Neural cell (in vitro differentiated cells): ENCODE measurements at regions not wholly inside any gene's neighbourhood (a gene's known extent, or its start where the extent isn't known, plus 50 kb on each side); places are given as distances from the start of the nearest gene placed in this dataset.

Source experiments
- CTCF ChIP-seq: fragments of 450-650 bp; IDR thresholded peaks from 2 replicates; pipeline ENCODE4 v1.5.1; 2014; ENCODE audit warnings: antibody characterized with exemption, mild to moderate bottlenecking, moderate library complexity; ENCODE audit not compliant: poor library complexity, severe bottlenecking
- EP300 ChIP-seq: fragments of 450-650 bp; conservative IDR thresholded peaks from 2 replicates; pipeline ENCODE4 v1.6.1; 2014; ENCODE audit warnings: antibody characterized with exemption, mild to moderate bottlenecking, moderate library complexity; ENCODE audit not compliant: poor library complexity, severe bottlenecking
- EZH2 ChIP-seq: fragments of 200-600, 300-800 bp; shearing (Covaris generic), sonication (generic); IDR thresholded peaks from 2 replicates; pipeline ENCODE4 v1.6.1; 2014; ENCODE audit warnings: antibody characterized with exemption, low read length, borderline replicate concordance, mild to moderate bottlenecking; ENCODE audit not compliant: insufficient read depth, poor library complexity, severe bottlenecking
- MXI1 ChIP-seq: fragments of 450-650 bp; conservative IDR thresholded peaks from 2 replicates; pipeline ENCODE4 v1.6.1; 2014; ENCODE audit warnings: antibody characterized with exemption, mild to moderate bottlenecking; ENCODE audit not compliant: poor library complexity, severe bottlenecking
- POLR2AphosphoS5 ChIP-seq: IDR thresholded peaks from 2 replicates; pipeline ENCODE4 v1.6.1; 2012
- RAD21 ChIP-seq: fragments of 450-650 bp; conservative IDR thresholded peaks from 2 replicates; pipeline ENCODE4 v1.6.1; 2014; ENCODE audit warnings: antibody characterized with exemption, mild to moderate bottlenecking, moderate library complexity
- REST ChIP-seq: IDR thresholded peaks from 2 replicates; pipeline ENCODE4 v1.6.1; 2012; ENCODE audit warnings: borderline replicate concordance
- SMC3 ChIP-seq: fragments of 450-650 bp; conservative IDR thresholded peaks from 2 replicates; pipeline ENCODE4 v1.6.1; 2014; ENCODE audit warnings: antibody characterized with exemption, mild to moderate bottlenecking, moderate library complexity; ENCODE audit not compliant: poor library complexity
- TAF1 ChIP-seq: IDR thresholded peaks from 2 replicates; pipeline ENCODE4 v1.6.1; 2012; ENCODE audit warnings: low read depth

- no peak for TF ChIP-seq POLR2AphosphoS5
- no peak for TF ChIP-seq EZH2
- no peak for TF ChIP-seq CTCF
- TF ChIP-seq EP300, result no peak
- TF ChIP-seq REST, result no peak
- no peak for TF ChIP-seq RAD21
- no peak for TF ChIP-seq TAF1
- TF ChIP-seq SMC3, result no peak
- TF ChIP-seq MXI1, result no peak
These were observed 137.7 kb upstream of the MDFIC start for GRCh38 chr7:114784177-114784576.
